ENCODE measurements at regions not wholly inside any gene's neighbourhood (a gene's known extent, or its start where the extent isn't known, plus 50 kb on each side); places are given as distances from the start of the nearest gene placed in this dataset.

GRCh38 chr1:4017636-4018365, 117.7 kb upstream of the C1orf174 start:
- Histone ChIP-seq H3K9me3 (ENCODE audit: insufficient read depth, low read length) (no peaks in the 10 kb centered on the region), H3K9ac (ENCODE audit: insufficient read length, low read depth) (no peak overlapping the region), H3K27me3 (ENCODE audit: insufficient read depth, insufficient read length) (no peaks in the 10 kb centered on the region), H3K4me1 (ENCODE audit: insufficient read depth, insufficient read length) (no peaks in the 10 kb centered on the region), H3K36me3 (ENCODE audit: insufficient read depth, insufficient read length, low read length) (no peaks in the 10 kb centered on the region), H3K4me3 (ENCODE audit: insufficient read length, low read depth) (no peak overlapping the region)
- DNase-seq (ENCODE audit: low read depth, low spot score), result no peak
- TF ChIP-seq ZNF274 (IDR thresholded peaks at IDR 0.05; ENCODE audit: low read depth, low read length) (no peak), YY1 (IDR thresholded peaks at IDR 0.05; ENCODE audit: insufficient read depth, insufficient read length) (no peak), SUZ12 (IDR thresholded peaks at IDR 0.05; ENCODE audit: extremely low read depth, insufficient read depth, insufficient read length) (no peak)

GRCh38 chr1:4018466-4019146, 118.5 kb upstream of the C1orf174 start:
- no peak for DNase-seq (ENCODE audit: low read depth, low spot score)
- no peak overlapping the region for H3K9ac ChIP-seq (ENCODE audit: insufficient read length, low read depth)
- TF ChIP-seq YY1 (IDR thresholded peaks at IDR 0.05; ENCODE audit: insufficient read depth, insufficient read length) (no peak), ZNF274 (IDR thresholded peaks at IDR 0.05; ENCODE audit: low read depth, low read length) (no peak), SUZ12 (IDR thresholded peaks at IDR 0.05; ENCODE audit: extremely low read depth, insufficient read depth, insufficient read length) (no peak)
- no peaks in the 10 kb centered on the region for H3K27me3 ChIP-seq (ENCODE audit: insufficient read depth, insufficient read length)
- H3K9me3 ChIP-seq (ENCODE audit: insufficient read depth, low read length), result no peaks in the 10 kb centered on the region
- H3K4me1 ChIP-seq (ENCODE audit: insufficient read depth, insufficient read length), result no peaks in the 10 kb centered on the region
- no peaks in the 10 kb centered on the region for H3K36me3 ChIP-seq (ENCODE audit: insufficient read depth, insufficient read length, low read length)
- no peak overlapping the region for H3K4me3 ChIP-seq (ENCODE audit: insufficient read length, low read depth)

GRCh38 chr1:4019147-4019521, 119.1 kb upstream of the C1orf174 start:
- no peak for DNase-seq (ENCODE audit: low read depth, low spot score)
- H3K27me3 ChIP-seq (ENCODE audit: insufficient read depth, insufficient read length), result no peaks in the 10 kb centered on the region
- no peaks in the 10 kb centered on the region for H3K4me1 ChIP-seq (ENCODE audit: insufficient read depth, insufficient read length)
- no peaks in the 10 kb centered on the region for H3K9me3 ChIP-seq (ENCODE audit: insufficient read depth, low read length)
- no peak for TF ChIP-seq SUZ12 (IDR thresholded peaks at IDR 0.05; ENCODE audit: extremely low read depth, insufficient read depth, insufficient read length)
- TF ChIP-seq YY1 (IDR thresholded peaks at IDR 0.05; ENCODE audit: insufficient read depth, insufficient read length), result no peak
- no peak for TF ChIP-seq ZNF274 (IDR thresholded peaks at IDR 0.05; ENCODE audit: low read depth, low read length)
- H3K9ac ChIP-seq (ENCODE audit: insufficient read length, low read depth), result no peak overlapping the region
- no peak overlapping the region for H3K4me3 ChIP-seq (ENCODE audit: insufficient read length, low read depth)
- H3K36me3 ChIP-seq (ENCODE audit: insufficient read depth, insufficient read length, low read length), result no peaks in the 10 kb centered on the region

GRCh38 chr1:4019606-4020331, 119.7 kb upstream of the C1orf174 start:
- H3K4me1 ChIP-seq (ENCODE audit: insufficient read depth, insufficient read length), result no peaks in the 10 kb centered on the region
- no peaks in the 10 kb centered on the region for H3K9me3 ChIP-seq (ENCODE audit: insufficient read depth, low read length)
- DNase-seq (ENCODE audit: low read depth, low spot score), result no peak
- no peaks in the 10 kb centered on the region for H3K27me3 ChIP-seq (ENCODE audit: insufficient read depth, insufficient read length)
- H3K9ac ChIP-seq (ENCODE audit: insufficient read length, low read depth), result no peak overlapping the region
- H3K36me3 ChIP-seq (ENCODE audit: insufficient read depth, insufficient read length, low read length), result no peaks in the 10 kb centered on the region
- H3K4me3 ChIP-seq (ENCODE audit: insufficient read length, low read depth), result no peak overlapping the region
- TF ChIP-seq YY1 (IDR thresholded peaks at IDR 0.05; ENCODE audit: insufficient read depth, insufficient read length), result no peak
- no peak for TF ChIP-seq ZNF274 (IDR thresholded peaks at IDR 0.05; ENCODE audit: low read depth, low read length)
- no peak for TF ChIP-seq SUZ12 (IDR thresholded peaks at IDR 0.05; ENCODE audit: extremely low read depth, insufficient read depth, insufficient read length)

GRCh38 chr1:4020449-4020848, 120.4 kb upstream of the C1orf174 start:
- Histone ChIP-seq H3K36me3 (ENCODE audit: insufficient read depth, insufficient read length, low read length) (no peaks in the 10 kb centered on the region), H3K4me3 (ENCODE audit: insufficient read length, low read depth) (no peak overlapping the region), H3K4me1 (ENCODE audit: insufficient read depth, insufficient read length) (no peaks in the 10 kb centered on the region), H3K9me3 (ENCODE audit: insufficient read depth, low read length) (no peaks in the 10 kb centered on the region), H3K9ac (ENCODE audit: insufficient read length, low read depth) (no peak overlapping the region), H3K27me3 (ENCODE audit: insufficient read depth, insufficient read length) (no peaks in the 10 kb centered on the region)
- TF ChIP-seq YY1 (IDR thresholded peaks at IDR 0.05; ENCODE audit: insufficient read depth, insufficient read length) (no peak), SUZ12 (IDR thresholded peaks at IDR 0.05; ENCODE audit: extremely low read depth, insufficient read depth, insufficient read length) (no peak), ZNF274 (IDR thresholded peaks at IDR 0.05; ENCODE audit: low read depth, low read length) (no peak)
- DNase-seq (ENCODE audit: low read depth, low spot score), result no peak

- Histone ChIP-seq H3K9ac (ENCODE audit: insufficient read length, low read depth) (no peak overlapping the region), H3K9me3 (ENCODE audit: insufficient read depth, low read length) (no peaks in the 10 kb centered on the region), H3K27me3 (ENCODE audit: insufficient read depth, insufficient read length) (no peaks in the 10 kb centered on the region), H3K36me3 (ENCODE audit: insufficient read depth, insufficient read length, low read length) (no peaks in the 10 kb centered on the region), H3K4me1 (ENCODE audit: insufficient read depth, insufficient read length) (no peaks in the 10 kb centered on the region), H3K4me3 (ENCODE audit: insufficient read length, low read depth) (no peak overlapping the region)
- DNase-seq (ENCODE audit: low read depth, low spot score), result no peak
- TF ChIP-seq SUZ12 (IDR thresholded peaks at IDR 0.05; ENCODE audit: extremely low read depth, insufficient read depth, insufficient read length), result no peak
These were observed 121.3 kb upstream of the C1orf174 start for GRCh38 chr1:4021136-4021973.

All from NT2/D1 (cell line).